ENCODE measurements at regions not wholly inside any gene's neighbourhood (a gene's known extent, or its start where the extent isn't known, plus 50 kb on each side); places are given as distances from the start of the nearest gene placed in this dataset.

GRCh38 chr3:155018621-155019330, 61.3 kb upstream of the MME start:
- intact Hi-C loops (cut with DNase I; ENCODE audit: low total_unique reads): no loop called here
- H3K4me3 ChIP-seq (ENCODE audit: low read depth, poor library complexity, severe bottlenecking): no peak overlapping the region
- WGBS, 2 donors: 72 to 76% methylated on average over 5 of the region's 5 CpGs
- no peak for TF ChIP-seq CTCF (IDR thresholded peaks at IDR 0.05)
- TF ChIP-seq POLR2A (IDR thresholded peaks at IDR 0.05): no peak
- no peak for DNase-seq (ENCODE audit: low spot score in 2 of 2)

- 54 to 70% methylated on average over 2 of the region's 2 CpGs for WGBS, 2 donors
- no peak overlapping the region for H3K4me3 ChIP-seq (ENCODE audit: low read depth, poor library complexity, severe bottlenecking)
- no peak for DNase-seq (ENCODE audit: low spot score in 2 of 2)
- no peak for TF ChIP-seq CTCF (IDR thresholded peaks at IDR 0.05)
- no peak for TF ChIP-seq POLR2A (IDR thresholded peaks at IDR 0.05)
- intact Hi-C loops (cut with DNase I; ENCODE audit: low total_unique reads): no loop called here
Measured at GRCh38 chr3:155015776-155016436, 64.2 kb upstream of the MME start.

- TF ChIP-seq CTCF (IDR thresholded peaks at IDR 0.05) (no peak), POLR2A (IDR thresholded peaks at IDR 0.05) (no peak)
- no peak for DNase-seq (ENCODE audit: low spot score in 2 of 2)
- intact Hi-C loops (cut with DNase I; ENCODE audit: low total_unique reads): no loop called here
- H3K4me3 ChIP-seq (ENCODE audit: low read depth, poor library complexity, severe bottlenecking): no peak overlapping the region
- 82 to 90% methylated on average over 2 of the region's 2 CpGs for WGBS, 2 donors
Measured at GRCh38 chr3:155014953-155015352, 65.2 kb upstream of the MME start.

GRCh38 chr3:155013427-155013826, 66.7 kb upstream of the MME start:
- H3K4me3 ChIP-seq (ENCODE audit: low read depth, poor library complexity, severe bottlenecking): no peak overlapping the region
- 86 to 89% methylated on average over 2 of the region's 2 CpGs for WGBS, 2 donors
- intact Hi-C loops (cut with DNase I; ENCODE audit: low total_unique reads): no loop called here
- TF ChIP-seq CTCF (IDR thresholded peaks at IDR 0.05) (no peak), POLR2A (IDR thresholded peaks at IDR 0.05) (no peak)
- no peak for DNase-seq (ENCODE audit: low spot score in 2 of 2)

- no peak overlapping the region for H3K4me3 ChIP-seq (ENCODE audit: low read depth, poor library complexity, severe bottlenecking)
- 90 to 96% methylated on average over 4 of the region's 4 CpGs for WGBS, 2 donors
- TF ChIP-seq CTCF (IDR thresholded peaks at IDR 0.05): no peak
- no peak for TF ChIP-seq POLR2A (IDR thresholded peaks at IDR 0.05)
- no peak for DNase-seq (ENCODE audit: low spot score in 2 of 2)
- intact Hi-C loops (cut with DNase I; ENCODE audit: low total_unique reads): no loop called here
Measured at GRCh38 chr3:155012584-155012983, 67.5 kb upstream of the MME start.

Data from lower leg skin (tissue), 4 donors.